ENCODE measurements at regions not wholly inside any gene's neighbourhood (a gene's known extent, or its start where the extent isn't known, plus 50 kb on each side); places are given as distances from the start of the nearest gene placed in this dataset.

GRCh38 chr6:134117409-134117808, 65.0 kb upstream of the SLC2A12 start:
- Mint-ChIP-seq H3K27ac (no peak overlapping the region), H3K4me3 (no peak overlapping the region), H3K4me1 (no peaks in the 10 kb centered on the region), H3K36me3 (peaks cover 2% of the 10 kb centered on the region), H3K9me3 (peaks cover 0 to 2% (median 0%) of the 10 kb centered on the region in 3 donors), H3K27me3 (no peaks in the 10 kb centered on the region)

GRCh38 chr6:134115715-134116074, 63.3 kb upstream of the SLC2A12 start:
- Mint-ChIP-seq H3K4me1 (no peaks in the 10 kb centered on the region), H3K9me3 (peaks cover 0 to 2% (median 0%) of the 10 kb centered on the region in 3 donors), H3K4me3 (no peak overlapping the region), H3K36me3 (peaks cover 2% of the 10 kb centered on the region), H3K27me3 (no peaks in the 10 kb centered on the region), H3K27ac (no peak overlapping the region)

DNA sequence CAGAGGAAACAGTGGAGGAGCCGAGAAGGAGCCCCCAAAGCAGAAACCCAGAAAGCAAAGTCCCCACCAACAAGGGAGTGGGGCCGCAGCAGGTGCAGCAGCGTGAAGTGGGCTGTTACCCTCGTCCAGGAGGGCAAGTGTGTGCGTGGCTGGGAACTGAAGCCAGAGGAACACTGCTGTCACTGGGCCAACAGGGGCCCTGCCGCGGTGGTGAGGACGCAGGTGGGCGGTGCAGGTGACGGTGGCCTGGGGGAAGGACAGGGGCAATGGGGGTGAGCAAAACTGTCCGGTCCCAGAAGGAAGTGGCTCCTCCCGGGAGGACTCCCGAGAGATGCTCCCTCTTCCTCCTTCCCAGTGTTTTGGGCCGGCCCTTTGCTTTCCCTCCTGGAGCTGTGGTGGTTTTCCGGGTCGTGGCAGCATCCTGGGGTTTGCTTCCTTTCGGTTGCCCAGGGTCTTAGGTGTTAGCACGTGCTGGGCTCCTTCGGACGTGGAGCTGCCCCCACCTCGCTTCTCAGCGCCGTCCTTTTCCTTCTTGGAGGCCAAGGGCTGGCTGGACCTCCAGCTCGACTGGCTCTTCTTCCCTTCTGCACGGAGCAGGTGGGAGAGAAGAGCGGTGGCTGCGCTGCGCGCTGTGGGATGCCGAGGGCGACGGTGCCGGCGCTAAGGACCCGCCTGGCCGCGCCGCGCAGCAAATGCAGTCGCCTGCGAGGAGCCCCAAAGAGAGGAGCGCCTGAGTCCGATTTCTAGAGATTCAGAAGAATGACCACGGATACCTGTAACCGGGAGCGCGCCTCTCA, 62.7 kb upstream of the SLC2A12 start:
- Mint-ChIP-seq H3K4me1 (no peaks in the 10 kb centered on the region), H3K36me3 (no peaks in the 10 kb centered on the region), H3K9me3 (peaks cover 0 to 2% (median 0%) of the 10 kb centered on the region in 3 donors), H3K27ac (peak overlapping the region in 1 of 3 donors; percentile 74), H3K27me3 (no peaks in the 10 kb centered on the region), H3K4me3 (peak overlapping the region in 1 of 4 donors; percentile 37)

GRCh38 chr6:134114489-134114888, 62.1 kb upstream of the SLC2A12 start:
- H3K9me3 Mint-ChIP-seq, result peaks cover 0 to 2% (median 0%) of the 10 kb centered on the region in 3 donors
- H3K36me3 Mint-ChIP-seq, result no peaks in the 10 kb centered on the region
- no peaks in the 10 kb centered on the region for H3K4me1 Mint-ChIP-seq
- H3K4me3 Mint-ChIP-seq, result no peak overlapping the region
- no peaks in the 10 kb centered on the region for H3K27me3 Mint-ChIP-seq
- peak overlapping the region in 1 of 3 donors; percentile 74 for H3K27ac Mint-ChIP-seq

GRCh38 chr6:134111726-134112125, 59.3 kb upstream of the SLC2A12 start:
- Mint-ChIP-seq H3K4me1 (no peaks in the 10 kb centered on the region), H3K27me3 (peaks cover 4% of the 10 kb centered on the region), H3K27ac (peak overlapping the region in 1 of 3 donors; percentile 29), H3K4me3 (no peak overlapping the region), H3K36me3 (no peaks in the 10 kb centered on the region), H3K9me3 (peaks cover 0 to 2% (median 0%) of the 10 kb centered on the region in 3 donors)

DNA sequence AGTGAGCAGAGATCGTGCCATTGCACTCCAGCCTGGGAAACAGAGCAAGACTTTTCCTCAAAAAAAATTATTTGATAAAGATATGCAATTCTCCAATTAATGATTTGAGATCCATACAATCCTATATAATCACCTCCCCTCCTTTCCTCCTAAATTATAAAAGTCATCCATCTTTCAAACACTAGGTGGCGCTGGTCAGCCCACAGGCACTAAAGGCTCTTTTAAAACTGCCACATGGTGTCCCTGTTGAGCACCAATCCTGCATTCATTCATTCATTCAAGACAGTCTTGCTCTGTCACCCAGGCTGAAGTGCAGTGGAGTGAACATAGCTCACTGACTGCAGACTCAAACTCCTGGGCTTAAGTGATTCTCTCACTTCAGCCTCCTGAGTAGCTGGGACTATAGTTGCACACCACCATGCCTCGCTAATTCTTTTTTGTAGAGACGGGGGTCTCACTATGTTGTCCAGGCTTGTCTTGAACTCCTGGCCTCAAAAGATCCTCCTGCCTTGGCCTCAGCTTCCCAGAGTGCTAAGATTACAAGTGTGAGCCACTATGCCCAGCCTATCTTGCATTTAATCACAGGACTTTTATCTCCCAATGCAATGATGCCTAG, 58.7 kb upstream of the SLC2A12 start:
- H3K9me3 Mint-ChIP-seq, result peaks cover 0 to 2% (median 0%) of the 10 kb centered on the region in 3 donors
- peaks cover 4% of the 10 kb centered on the region for H3K27me3 Mint-ChIP-seq
- no peaks in the 10 kb centered on the region for H3K36me3 Mint-ChIP-seq
- peak overlapping the region in 1 of 3 donors; percentile 29 for H3K27ac Mint-ChIP-seq
- no peak overlapping the region for H3K4me3 Mint-ChIP-seq
- H3K4me1 Mint-ChIP-seq, result no peaks in the 10 kb centered on the region

GRCh38 chr6:134106702-134107101, 54.3 kb upstream of the SLC2A12 start:
- H3K9me3 Mint-ChIP-seq, result no peaks in the 10 kb centered on the region
- no peaks in the 10 kb centered on the region for H3K4me1 Mint-ChIP-seq
- H3K27me3 Mint-ChIP-seq, result peaks cover 7% of the 10 kb centered on the region
- no peaks in the 10 kb centered on the region for H3K36me3 Mint-ChIP-seq
- H3K4me3 Mint-ChIP-seq, result no peak overlapping the region
- no peak overlapping the region for H3K27ac Mint-ChIP-seq

GRCh38 chr6:134105940-134106339, 53.5 kb upstream of the SLC2A12 start:
- H3K4me3 Mint-ChIP-seq, result no peak overlapping the region
- H3K27ac Mint-ChIP-seq, result no peak overlapping the region
- peaks cover 8% of the 10 kb centered on the region for H3K27me3 Mint-ChIP-seq
- H3K9me3 Mint-ChIP-seq, result peaks cover 0 to 3% (median under 1%) of the 10 kb centered on the region in 3 donors
- H3K36me3 Mint-ChIP-seq, result peaks cover under 1% of the 10 kb centered on the region
- H3K4me1 Mint-ChIP-seq, result no peaks in the 10 kb centered on the region

DNA sequence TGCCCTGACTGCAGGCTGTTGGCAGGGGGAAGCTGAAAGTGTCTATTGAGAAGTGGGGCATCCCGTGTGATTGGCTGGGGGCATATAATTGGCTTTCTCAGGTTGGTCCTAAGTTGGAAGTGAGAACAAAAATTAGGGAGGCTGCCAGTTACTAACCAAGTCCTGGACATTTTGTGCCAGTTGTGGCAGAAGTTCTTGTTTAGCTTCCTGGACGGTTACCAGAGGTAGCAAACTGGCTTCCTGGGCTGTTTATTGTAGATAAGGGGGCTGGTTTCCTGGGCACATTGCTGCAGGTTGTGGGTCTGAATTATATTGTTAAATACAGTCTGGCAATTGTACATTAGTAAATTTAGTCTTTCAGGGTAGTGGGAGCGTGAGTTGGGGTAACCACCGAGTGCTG, 50.6 kb upstream of the SLC2A12 start:
- Mint-ChIP-seq H3K9me3 (peaks cover 0 to 3% (median 2%) of the 10 kb centered on the region in 3 donors), H3K27me3 (peaks cover 8% of the 10 kb centered on the region), H3K4me3 (no peak overlapping the region), H3K27ac (no peak overlapping the region), H3K36me3 (peaks cover 2% of the 10 kb centered on the region), H3K4me1 (no peaks in the 10 kb centered on the region)
